ENCODE measurements at regions not wholly inside any gene's neighbourhood (a gene's known extent, or its start where the extent isn't known, plus 50 kb on each side); places are given as distances from the start of the nearest gene placed in this dataset.
A peak's percentile ranks its signal among the peaks of the same experiment; 100 is the strongest.

- POLR2A ChIA-PET: no interaction called here
These were observed 496.7 kb downstream of the EIPR1 start for GRCh38 chr2:2880938-2881337.

GRCh38 chr2:2879781-2880180 is 497.8 kb downstream of the EIPR1 start:
- H3F3A ChIP-seq (replicated peaks; ENCODE audit: insufficient read depth): no peaks in the 10 kb centered on the region
- no peak overlapping the region for H3K9ac ChIP-seq
- no peak overlapping the region for H3K27ac ChIP-seq (ENCODE audit: low read depth in 2 of 2, low read length in 1 of 2)
- no peaks in the 10 kb centered on the region for H3K9me2 ChIP-seq
- TF ChIP-seq FOXM1 (IDR thresholded peaks at IDR 0.05; ENCODE audit: low read depth): no peak
- no peak for TF ChIP-seq MEF2A (IDR thresholded peaks at IDR 0.05; ENCODE audit: borderline replicate concordance, low read depth)
- TF ChIP-seq CHD2 (IDR thresholded peaks at IDR 0.05; ENCODE audit: low read length, partially characterized antibody): no peak
- no peak for TF ChIP-seq FOXJ3 (CRISPR knock-in tag; IDR thresholded peaks at IDR 0.05)
- TF ChIP-seq FOSL2 (IDR thresholded peaks at IDR 0.05; ENCODE audit: borderline replicate concordance, low read depth): no peak
- no peak for TF ChIP-seq REST (IDR thresholded peaks at IDR 0.05; ENCODE audit: low read depth, low read length)
- no peak for TF ChIP-seq SIN3A (IDR thresholded peaks at IDR 0.05; ENCODE audit: borderline replicate concordance, low read depth, low read length)
- no peak for TF ChIP-seq NFIC (IDR thresholded peaks at IDR 0.05; ENCODE audit: borderline replicate concordance)
- TF ChIP-seq EZH2phosphoT487 (IDR thresholded peaks at IDR 0.05; ENCODE audit: borderline replicate concordance, low read depth): no peak
- TF ChIP-seq IRF3 (IDR thresholded peaks at IDR 0.05; ENCODE audit: low read depth, low read length): no peak
- TF ChIP-seq CTCF (IDR thresholded peaks at IDR 0.05): no peak
- TF ChIP-seq TAF1 (IDR thresholded peaks at IDR 0.05; ENCODE audit: borderline replicate concordance, low read depth, low read length): no peak
- TF ChIP-seq EP300 (IDR thresholded peaks at IDR 0.05; ENCODE audit: borderline replicate concordance in 1 of 2, low read depth in 1 of 2, low read length in 1 of 2): no peak
- 22% methylated on average over 7 of the region's 7 CpGs for WGBS (ENCODE audit: low lambda C conversion rate)
- no peaks in the 10 kb centered on the region for H3K36me3 ChIP-seq (replicated peaks in 1 of 2; ENCODE audit: control insufficient read depth in 1 of 2, insufficient read depth in 2 of 2, low read length in 1 of 2)
- DNase-seq: no peak
- H3K9me3 ChIP-seq: no peaks in the 10 kb centered on the region
- POLR2A ChIA-PET: no interaction called here
- no peaks in the 10 kb centered on the region for H4K20me1 ChIP-seq (ENCODE audit: insufficient read depth)
- H3K27me3 ChIP-seq (ENCODE audit: insufficient read depth): no peaks in the 10 kb centered on the region
- H3K4me2 ChIP-seq: no peak overlapping the region
- CTCF ChIA-PET: interaction anchor here (0.5 to 1.2 kb wide), 4 partner anchors 8 to 30 kb away, joined by 3 to 4 read pairs (median 4); no protein-coding TSS in a partner anchor
- no peak overlapping the region for H2AFZ ChIP-seq (ENCODE audit: low read depth)
- H3K4me3 ChIP-seq (ENCODE audit: low read depth in 2 of 2, low read length in 1 of 2): no peak overlapping the region
- H3K4me1 ChIP-seq (ENCODE audit: control insufficient read depth in 1 of 2, insufficient read depth in 2 of 2, low read depth in 1 of 2, low read length in 1 of 2): peaks cover 0 to 5% of the 10 kb centered on the region in 2 experiments; a peak in 1 of 4 replicates
- no peaks in the 10 kb centered on the region for H3K79me2 ChIP-seq (ENCODE audit: insufficient read depth)

More at GRCh38 chr2:2880938-2881337, 496.7 kb downstream of the EIPR1 start:
- 35% methylated on average over 4 of the region's 4 CpGs for WGBS (ENCODE audit: low lambda C conversion rate)
- no peaks in the 10 kb centered on the region for H3F3A ChIP-seq (replicated peaks; ENCODE audit: insufficient read depth)
- no peaks in the 10 kb centered on the region for H3K36me3 ChIP-seq (replicated peaks in 1 of 2; ENCODE audit: control insufficient read depth in 1 of 2, insufficient read depth in 2 of 2, low read length in 1 of 2)
- H3K9me3 ChIP-seq: no peaks in the 10 kb centered on the region
- H3K4me1 ChIP-seq (ENCODE audit: control insufficient read depth in 1 of 2, insufficient read depth in 2 of 2, low read depth in 1 of 2, low read length in 1 of 2): peaks cover 0 to 2% of the 10 kb centered on the region in 2 experiments; a peak in 1 of 4 replicates
- no peak for TF ChIP-seq CHD2 (IDR thresholded peaks at IDR 0.05; ENCODE audit: low read length, partially characterized antibody)
- no peak overlapping the region for H3K4me2 ChIP-seq
- H3K9me2 ChIP-seq: no peaks in the 10 kb centered on the region
- no peak overlapping the region for H3K27ac ChIP-seq (ENCODE audit: low read depth in 2 of 2, low read length in 1 of 2)
- CTCF ChIA-PET: interaction anchor here (2.0 kb wide), 1 partner anchor 11 kb away, joined by 5 read pairs; no protein-coding TSS in a partner anchor
- H3K27me3 ChIP-seq (ENCODE audit: insufficient read depth): no peaks in the 10 kb centered on the region
- no peak for DNase-seq
- no peak overlapping the region for H2AFZ ChIP-seq (ENCODE audit: low read depth)
- no peaks in the 10 kb centered on the region for H4K20me1 ChIP-seq (ENCODE audit: insufficient read depth)
- H3K9ac ChIP-seq: no peak overlapping the region
- peak overlapping the region in 1 of 2 experiments; percentile 23; a peak in 1 of 4 replicates for H3K4me3 ChIP-seq (ENCODE audit: low read depth in 2 of 2, low read length in 1 of 2)
- H3K79me2 ChIP-seq (ENCODE audit: insufficient read depth): no peaks in the 10 kb centered on the region
